Activated naive CD4-positive, alpha-beta T cell treated with anti-CD3 and anti-CD28 coated beads, Interleukin-2, amount 50 U/mL, for 72 hours (primary cell): ENCODE measurements at regions not wholly inside any gene's neighbourhood (a gene's known extent, or its start where the extent isn't known, plus 50 kb on each side); places are given as distances from the start of the nearest gene placed in this dataset.
"Not testable (repeated sequence)": the region's sequence is repeated elsewhere in the genome, so short reads cannot be mapped to it uniquely, and the experiment has no call there.

Experiments used
- ATAC-seq, 2 donors: fragments of 150-1000 bp; cut with Tn5 transposase; 2 replicates each; pipeline ENCODE4 v1.10.0; 2021; ENCODE audit warnings: mild to moderate bottlenecking in 2 of 2, moderate library complexity in 2 of 2
- DNase-seq, 2 donors: peaks; one replicate each; pipeline ENCODE4 v3.0.0; 2021 to 2022; ENCODE audit warnings: low spot score in 2 of 2
- H3K27ac Mint-ChIP-seq, 2 donors: one replicate each; pipeline ENCODE4 v1.8.0; 2022; ENCODE audit warnings: mild to moderate bottlenecking in 2 of 2, mixed read lengths in 2 of 2
- H3K36me3 Mint-ChIP-seq, 2 donors: one replicate each; pipeline ENCODE4 v1.8.0; 2022; ENCODE audit warnings: mixed read lengths in 2 of 2
- H3K9me3 Mint-ChIP-seq, 2 donors: one replicate each; pipeline ENCODE4 v1.8.0; 2022; ENCODE audit warnings: mixed read lengths in 2 of 2

- Mint-ChIP-seq H3K27ac (no peak overlapping the region), H3K9me3 (no peaks in the 10 kb centered on the region), H3K36me3 (no peaks in the 10 kb centered on the region)
- no peak for DNase-seq
- no peak for ATAC-seq
Measured at GRCh38 chr1:166601650-166602278, 237.5 kb upstream of the POGK start.

- H3K27ac Mint-ChIP-seq, DNase-seq, H3K36me3 Mint-ChIP-seq, H3K9me3 Mint-ChIP-seq, ATAC-seq: not testable (repeated sequence)
Measured at GRCh38 chr1:166602801-166603200, 236.5 kb upstream of the POGK start.

- DNase-seq (no peak), ATAC-seq (no peak)
- no peak overlapping the region for H3K27ac Mint-ChIP-seq
- no peaks in the 10 kb centered on the region for H3K36me3 Mint-ChIP-seq
- H3K9me3 Mint-ChIP-seq = no peaks in the 10 kb centered on the region
Measured at GRCh38 chr1:166603296-166603695, 236.0 kb upstream of the POGK start.

GRCh38 chr1:166605137-166605536, 234.1 kb upstream of the POGK start:
- DNase-seq (no peak), ATAC-seq (no peak)
- Mint-ChIP-seq H3K36me3 (no peaks in the 10 kb centered on the region), H3K27ac (no peak overlapping the region), H3K9me3 (no peaks in the 10 kb centered on the region)

- H3K9me3 Mint-ChIP-seq = no peaks in the 10 kb centered on the region
- ATAC-seq (no peak), DNase-seq (no peak)
- H3K27ac Mint-ChIP-seq = no peak overlapping the region
- no peaks in the 10 kb centered on the region for H3K36me3 Mint-ChIP-seq
Measured at GRCh38 chr1:166612886-166613285, 226.4 kb upstream of the POGK start.

- Mint-ChIP-seq H3K9me3 (no peaks in the 10 kb centered on the region), H3K27ac (no peak overlapping the region), H3K36me3 (no peaks in the 10 kb centered on the region)
- ATAC-seq (no peak), DNase-seq (no peak)
Measured at GRCh38 chr1:166616206-166616605, 223.1 kb upstream of the POGK start.

GRCh38 chr1:166626711-166627110, 212.6 kb upstream of the POGK start:
- no peak for ATAC-seq
- Mint-ChIP-seq H3K9me3 (no peaks in the 10 kb centered on the region), H3K27ac (no peak overlapping the region), H3K36me3 (no peaks in the 10 kb centered on the region)
- no peak for DNase-seq

- ATAC-seq = no peak
- Mint-ChIP-seq H3K9me3 (no peaks in the 10 kb centered on the region), H3K36me3 (no peaks in the 10 kb centered on the region), H3K27ac (no peak overlapping the region)
- DNase-seq = no peak
Measured at GRCh38 chr1:166627558-166627957, 211.7 kb upstream of the POGK start.

GRCh38 chr1:166628259-166628658, 211.0 kb upstream of the POGK start:
- no peak overlapping the region for H3K27ac Mint-ChIP-seq
- DNase-seq = no peak
- H3K36me3 Mint-ChIP-seq = no peaks in the 10 kb centered on the region
- no peaks in the 10 kb centered on the region for H3K9me3 Mint-ChIP-seq
- ATAC-seq = no peak

- ATAC-seq = no peak
- DNase-seq = no peak
- Mint-ChIP-seq H3K27ac (no peak overlapping the region), H3K9me3 (no peaks in the 10 kb centered on the region), H3K36me3 (no peaks in the 10 kb centered on the region)
Measured at GRCh38 chr1:166629946-166630345, 209.3 kb upstream of the POGK start.

GRCh38 chr1:166630369-166630768, 208.9 kb upstream of the POGK start:
- ATAC-seq (no peak), DNase-seq (no peak)
- Mint-ChIP-seq H3K9me3 (no peaks in the 10 kb centered on the region), H3K36me3 (no peaks in the 10 kb centered on the region), H3K27ac (no peak overlapping the region)

- DNase-seq (no peak), ATAC-seq (no peak)
- Mint-ChIP-seq H3K27ac (no peak overlapping the region), H3K9me3 (no peaks in the 10 kb centered on the region), H3K36me3 (no peaks in the 10 kb centered on the region)
Measured at GRCh38 chr1:166638137-166638536, 201.1 kb upstream of the POGK start.

- not testable (repeated sequence) for ATAC-seq, DNase-seq, H3K36me3 Mint-ChIP-seq, H3K27ac Mint-ChIP-seq, H3K9me3 Mint-ChIP-seq
Measured at GRCh38 chr1:166657228-166657627, 182.0 kb upstream of the POGK start.

- not testable (repeated sequence) for H3K36me3 Mint-ChIP-seq, DNase-seq, H3K9me3 Mint-ChIP-seq, ATAC-seq, H3K27ac Mint-ChIP-seq
Measured at GRCh38 chr1:166666790-166667189, 172.5 kb upstream of the POGK start.

GRCh38 chr1:166667600-166667999, 171.7 kb upstream of the POGK start:
- H3K27ac Mint-ChIP-seq, DNase-seq, ATAC-seq, H3K9me3 Mint-ChIP-seq, H3K36me3 Mint-ChIP-seq: not testable (repeated sequence)

- ATAC-seq (no peak), DNase-seq (no peak)
- Mint-ChIP-seq H3K36me3 (peaks cover 0 to 4% of the 10 kb centered on the region in 2 donors), H3K27ac (no peak overlapping the region), H3K9me3 (no peaks in the 10 kb centered on the region)
Measured at GRCh38 chr1:166671627-166672026, 167.6 kb upstream of the POGK start.

- DNase-seq (no peak), ATAC-seq (no peak)
- Mint-ChIP-seq H3K9me3 (no peaks in the 10 kb centered on the region), H3K27ac (no peak overlapping the region), H3K36me3 (peaks cover 0 to 4% of the 10 kb centered on the region in 2 donors)
Measured at GRCh38 chr1:166673722-166674121, 165.6 kb upstream of the POGK start.

GRCh38 chr1:166675213-166675612, 164.1 kb upstream of the POGK start:
- Mint-ChIP-seq H3K9me3 (no peaks in the 10 kb centered on the region), H3K36me3 (no peaks in the 10 kb centered on the region), H3K27ac (peak overlapping the region in 1 of 2 donors; percentile 23)
- ATAC-seq (no peak), DNase-seq (no peak)

- Mint-ChIP-seq H3K9me3 (no peaks in the 10 kb centered on the region), H3K36me3 (no peaks in the 10 kb centered on the region), H3K27ac (no peak overlapping the region)
- DNase-seq (no peak), ATAC-seq (no peak)
Measured at GRCh38 chr1:166676981-166677380, 162.3 kb upstream of the POGK start.
